ENCODE measurements at regions not wholly inside any gene's neighbourhood (a gene's known extent, or its start where the extent isn't known, plus 50 kb on each side); places are given as distances from the start of the nearest gene placed in this dataset.

DNA sequence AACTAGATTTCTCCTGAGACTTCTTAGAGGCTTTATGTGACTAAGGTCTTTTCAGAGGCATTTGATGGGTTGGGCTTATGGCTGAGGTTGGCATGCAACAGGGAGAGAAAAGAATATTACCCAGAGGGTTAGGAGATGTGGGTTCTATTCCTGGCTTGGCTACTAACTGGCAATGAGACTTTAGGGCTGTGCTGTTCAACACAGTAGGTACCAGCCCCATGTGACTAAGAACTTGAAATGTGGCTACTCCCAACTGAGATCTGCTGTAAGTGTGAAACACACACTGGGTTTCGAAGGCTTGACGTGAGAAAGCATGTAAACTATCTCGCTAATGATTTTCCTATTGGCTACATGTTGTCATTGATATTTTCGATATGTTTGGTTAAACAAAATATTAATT is 324.9 kb upstream of the SLC14A2 start:
- no peaks in the 10 kb centered on the region for H4K20me1 ChIP-seq (ENCODE audit: low read length)
- peaks cover 9% of the 10 kb centered on the region; the same call in 1 of the 2 replicates for H3K4me1 ChIP-seq (ENCODE audit: insufficient read depth, low read length)
- no peaks in the 10 kb centered on the region for H3K27me3 ChIP-seq (ENCODE audit: low read length)
- no peak overlapping the region for H2AFZ ChIP-seq (ENCODE audit: low read length)
- no peaks in the 10 kb centered on the region for H3K9me2 ChIP-seq (replicated peaks; ENCODE audit: low read length)
- BruUV-seq (replicated peaks), result no TSS peak
- DNase-seq (no peak), ATAC-seq (no peak)
- no peaks in the 10 kb centered on the region for H3K79me2 ChIP-seq (ENCODE audit: low read length)
- POLR2A ChIA-PET (ENCODE audit: unreplicated experiment), result no interaction called here
- CTCF ChIA-PET, result no interaction called here
- no peaks in the 10 kb centered on the region for H3K9me3 ChIP-seq (ENCODE audit: low read length)
- H3K27ac ChIP-seq (ENCODE audit: low read length), result no peak overlapping the region
- intact Hi-C loops (cut with micrococcal nuclease), result no loop called here
- TF ChIP-seq EZH2phosphoT487 (IDR thresholded peaks at IDR 0.05; ENCODE audit: borderline replicate concordance, low read length), result no peak
- TF ChIP-seq, protein P1, sequence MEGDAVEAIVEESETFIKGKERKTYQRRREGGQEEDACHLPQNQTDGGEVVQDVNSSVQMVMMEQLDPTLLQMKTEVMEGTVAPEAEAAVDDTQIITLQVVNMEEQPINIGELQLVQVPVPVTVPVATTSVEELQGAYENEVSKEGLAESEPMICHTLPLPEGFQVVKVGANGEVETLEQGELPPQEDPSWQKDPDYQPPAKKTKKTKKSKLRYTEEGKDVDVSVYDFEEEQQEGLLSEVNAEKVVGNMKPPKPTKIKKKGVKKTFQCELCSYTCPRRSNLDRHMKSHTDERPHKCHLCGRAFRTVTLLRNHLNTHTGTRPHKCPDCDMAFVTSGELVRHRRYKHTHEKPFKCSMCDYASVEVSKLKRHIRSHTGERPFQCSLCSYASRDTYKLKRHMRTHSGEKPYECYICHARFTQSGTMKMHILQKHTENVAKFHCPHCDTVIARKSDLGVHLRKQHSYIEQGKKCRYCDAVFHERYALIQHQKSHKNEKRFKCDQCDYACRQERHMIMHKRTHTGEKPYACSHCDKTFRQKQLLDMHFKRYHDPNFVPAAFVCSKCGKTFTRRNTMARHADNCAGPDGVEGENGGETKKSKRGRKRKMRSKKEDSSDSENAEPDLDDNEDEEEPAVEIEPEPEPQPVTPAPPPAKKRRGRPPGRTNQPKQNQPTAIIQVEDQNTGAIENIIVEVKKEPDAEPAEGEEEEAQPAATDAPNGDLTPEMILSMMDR (conservative IDR thresholded peaks at IDR 0.05; ENCODE audit: low read depth, low read length), result no peak
- no peak for TF ChIP-seq EZH2 (IDR thresholded peaks at IDR 0.05; ENCODE audit: low read length, unreplicated experiment)
- no peak overlapping the region for H3K4me2 ChIP-seq (ENCODE audit: low read length)
- no peaks in the 10 kb centered on the region for H3F3A ChIP-seq (ENCODE audit: low read length, unreplicated experiment)
- H3K36me3 ChIP-seq (ENCODE audit: low read depth, low read length), result no peaks in the 10 kb centered on the region
- H3K9ac ChIP-seq (ENCODE audit: low read length), result no peak overlapping the region
- no peak overlapping the region for H3K4me3 ChIP-seq (ENCODE audit: low read length)

DNA sequence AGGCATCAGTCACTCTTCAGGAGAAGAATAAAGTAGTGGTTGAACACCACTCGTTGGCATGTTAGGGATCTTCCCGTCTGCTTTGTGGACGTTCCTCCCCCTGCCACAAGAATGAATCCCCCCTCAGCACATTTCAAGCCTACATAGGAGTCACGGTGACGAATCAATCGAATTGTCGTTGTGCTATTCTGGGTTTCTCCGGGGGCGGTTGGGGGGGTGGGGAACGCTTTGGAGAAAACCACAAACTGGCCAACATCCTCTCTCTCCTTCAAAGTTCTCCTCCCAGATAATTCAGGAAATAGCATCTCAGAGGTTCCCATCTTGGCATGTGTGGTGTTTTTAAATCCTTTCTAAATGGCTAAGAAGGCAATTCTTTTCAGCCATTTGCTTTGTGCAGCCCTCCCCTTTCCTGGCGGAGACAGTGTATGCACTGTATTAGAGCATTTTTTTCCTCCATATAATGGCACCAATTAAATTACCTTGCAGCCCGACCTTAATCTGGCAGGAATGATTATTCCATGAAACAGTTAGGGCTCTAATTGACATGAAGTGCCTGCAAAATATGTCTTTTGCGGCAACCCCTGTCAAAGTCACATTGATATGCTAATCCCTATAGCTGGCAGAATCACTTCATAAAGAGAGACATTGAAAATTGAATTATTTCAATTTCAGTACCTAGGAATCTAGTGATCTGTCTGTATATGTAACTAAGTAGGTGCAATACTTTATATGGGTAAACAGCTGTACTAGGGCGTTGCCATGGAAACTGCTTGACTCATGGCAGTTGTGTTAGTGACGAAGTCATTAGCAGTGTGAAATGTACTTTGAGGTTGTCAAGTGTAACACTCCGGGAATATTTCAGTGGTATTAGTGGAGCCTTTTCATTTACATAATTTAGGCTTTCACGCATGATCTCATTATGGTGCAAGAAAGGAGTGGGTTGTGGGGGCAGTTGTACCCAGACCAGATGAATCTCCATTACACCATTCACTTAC is 323.4 kb upstream of the SLC14A2 start:
- TF ChIP-seq, protein P1 (conservative IDR thresholded peaks at IDR 0.05; ENCODE audit: low read depth, low read length), result no peak
- CTCF ChIA-PET, result no interaction called here

DNA sequence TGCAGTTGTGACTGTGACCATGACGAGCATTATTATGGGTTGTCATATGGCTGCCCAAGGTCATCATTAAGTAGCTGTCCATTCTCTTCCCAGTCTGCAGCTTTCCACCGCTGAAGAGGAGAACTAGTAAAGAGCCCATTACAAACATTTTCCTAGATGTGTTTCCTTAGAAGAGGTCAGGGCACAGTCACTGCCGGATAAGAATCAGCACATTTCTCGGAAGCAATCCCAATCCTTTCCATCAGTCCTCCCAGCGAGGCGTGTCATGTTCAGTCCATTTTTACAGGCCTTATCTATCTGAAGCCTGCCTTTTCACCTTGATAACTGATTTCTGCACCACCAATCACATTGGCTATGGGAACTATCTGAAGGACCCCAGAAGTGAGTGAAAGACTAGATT is 319.9 kb upstream of the SLC14A2 start:
- H3K79me2 ChIP-seq (ENCODE audit: low read length), result no peaks in the 10 kb centered on the region
- ChIA-PET CTCF (no interaction called here), POLR2A (ENCODE audit: unreplicated experiment) (no interaction called here)
- ATAC-seq (no peak), DNase-seq (no peak)
- H4K20me1 ChIP-seq (ENCODE audit: low read length), result no peaks in the 10 kb centered on the region
- H3F3A ChIP-seq (ENCODE audit: low read length, unreplicated experiment), result no peaks in the 10 kb centered on the region
- intact Hi-C loops (cut with micrococcal nuclease), result no loop called here
- no peak overlapping the region for H2AFZ ChIP-seq (ENCODE audit: low read length)
- H3K27ac ChIP-seq (ENCODE audit: low read length), result no peak overlapping the region
- H3K4me1 ChIP-seq (ENCODE audit: insufficient read depth, low read length), result no peaks in the 10 kb centered on the region
- TF ChIP-seq, protein P1 (conservative IDR thresholded peaks at IDR 0.05; ENCODE audit: low read depth, low read length), result no peak
- TF ChIP-seq EZH2 (IDR thresholded peaks at IDR 0.05; ENCODE audit: low read length, unreplicated experiment), result no peak
- no peak for TF ChIP-seq EZH2phosphoT487 (IDR thresholded peaks at IDR 0.05; ENCODE audit: borderline replicate concordance, low read length)
- no peak overlapping the region for H3K4me3 ChIP-seq (ENCODE audit: low read length)
- H3K9ac ChIP-seq (ENCODE audit: low read length), result no peak overlapping the region
- BruUV-seq (replicated peaks), result no TSS peak
- no peaks in the 10 kb centered on the region for H3K9me2 ChIP-seq (replicated peaks; ENCODE audit: low read length)
- H3K9me3 ChIP-seq (ENCODE audit: low read length), result no peaks in the 10 kb centered on the region
- no peaks in the 10 kb centered on the region for H3K36me3 ChIP-seq (ENCODE audit: low read depth, low read length)
- H3K27me3 ChIP-seq (ENCODE audit: low read length), result no peaks in the 10 kb centered on the region
- H3K4me2 ChIP-seq (ENCODE audit: low read length), result no peak overlapping the region

More for the DNA sequence above, 323.4 kb upstream of the SLC14A2 start:
- Histone ChIP-seq H3K36me3 (ENCODE audit: low read depth, low read length) (no peaks in the 10 kb centered on the region), H3K79me2 (ENCODE audit: low read length) (no peaks in the 10 kb centered on the region), H2AFZ (ENCODE audit: low read length) (no peak overlapping the region), H3K4me1 (ENCODE audit: insufficient read depth, low read length) (peaks cover 9% of the 10 kb centered on the region; the same call in 1 of the 2 replicates), H3F3A (ENCODE audit: low read length, unreplicated experiment) (no peaks in the 10 kb centered on the region), H3K9ac (ENCODE audit: low read length) (no peak overlapping the region), H3K4me3 (ENCODE audit: low read length) (no peak overlapping the region), H3K9me2 (replicated peaks; ENCODE audit: low read length) (no peaks in the 10 kb centered on the region), H3K27me3 (ENCODE audit: low read length) (no peaks in the 10 kb centered on the region), H4K20me1 (ENCODE audit: low read length) (no peaks in the 10 kb centered on the region), H3K27ac (ENCODE audit: low read length) (no peak overlapping the region), H3K9me3 (ENCODE audit: low read length) (no peaks in the 10 kb centered on the region), H3K4me2 (ENCODE audit: low read length) (no peak overlapping the region)
- intact Hi-C loops (cut with micrococcal nuclease), result no loop called here
- BruUV-seq (replicated peaks), result no TSS peak
- ATAC-seq, result no peak
- POLR2A ChIA-PET (ENCODE audit: unreplicated experiment), result no interaction called here
- DNase-seq, result no peak

Measured in PC-3 (cell line).